Epithelial cell of esophagus (primary cell): ENCODE measurements at regions not wholly inside any gene's neighbourhood (a gene's known extent, or its start where the extent isn't known, plus 50 kb on each side); places are given as distances from the start of the nearest gene placed in this dataset.
A peak's percentile ranks its signal among the peaks of the same experiment; 100 is the strongest.
"Not testable (repeated sequence)": the region's sequence is repeated elsewhere in the genome, so short reads cannot be mapped to it uniquely, and the experiment has no call there.

ENCODE experiments used
- DNase-seq: peaks from one replicate; pipeline ENCODE4 v3.0.0; 2010; ENCODE audit warnings: low read depth
- H3K4me3 ChIP-seq: 2 replicates; pipeline ENCODE4 v1.5.1; 2011; ENCODE audit warnings: mild to moderate bottlenecking, low read length, control low read depth
- TF ChIP-seq, protein P1 (sequence below): IDR thresholded peaks from 2 replicates; pipeline ENCODE4 v1.5.1; 2011; ENCODE audit warnings: low read depth, mild to moderate bottlenecking, low read length, control low read depth, inconsistent platforms; ENCODE audit not compliant: insufficient read depth; ENCODE audit errors: missing control alignments

DNA sequence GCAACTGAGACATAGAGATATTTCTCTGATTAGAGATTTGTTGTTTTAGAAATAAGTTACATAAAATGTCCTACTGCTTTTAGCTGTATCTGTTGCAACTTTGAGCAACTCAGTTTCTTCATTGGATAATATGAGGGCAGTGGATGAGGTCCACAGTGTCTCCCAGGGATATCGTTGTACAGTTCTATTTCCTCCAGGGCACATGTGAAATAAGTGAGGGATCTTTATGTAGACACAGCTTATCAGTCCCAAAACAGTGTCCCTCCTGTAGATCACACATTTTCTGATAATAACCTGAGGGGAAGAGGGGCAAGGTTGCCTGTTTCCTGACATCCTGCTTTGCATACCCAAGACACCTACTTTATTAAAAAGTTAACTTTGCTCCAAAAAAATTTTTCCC is 1231.2 kb upstream of the ZEB2 start:
- H3K4me3 ChIP-seq, result no peak overlapping the region
- DNase-seq, result no peak
- TF ChIP-seq, protein P1, sequence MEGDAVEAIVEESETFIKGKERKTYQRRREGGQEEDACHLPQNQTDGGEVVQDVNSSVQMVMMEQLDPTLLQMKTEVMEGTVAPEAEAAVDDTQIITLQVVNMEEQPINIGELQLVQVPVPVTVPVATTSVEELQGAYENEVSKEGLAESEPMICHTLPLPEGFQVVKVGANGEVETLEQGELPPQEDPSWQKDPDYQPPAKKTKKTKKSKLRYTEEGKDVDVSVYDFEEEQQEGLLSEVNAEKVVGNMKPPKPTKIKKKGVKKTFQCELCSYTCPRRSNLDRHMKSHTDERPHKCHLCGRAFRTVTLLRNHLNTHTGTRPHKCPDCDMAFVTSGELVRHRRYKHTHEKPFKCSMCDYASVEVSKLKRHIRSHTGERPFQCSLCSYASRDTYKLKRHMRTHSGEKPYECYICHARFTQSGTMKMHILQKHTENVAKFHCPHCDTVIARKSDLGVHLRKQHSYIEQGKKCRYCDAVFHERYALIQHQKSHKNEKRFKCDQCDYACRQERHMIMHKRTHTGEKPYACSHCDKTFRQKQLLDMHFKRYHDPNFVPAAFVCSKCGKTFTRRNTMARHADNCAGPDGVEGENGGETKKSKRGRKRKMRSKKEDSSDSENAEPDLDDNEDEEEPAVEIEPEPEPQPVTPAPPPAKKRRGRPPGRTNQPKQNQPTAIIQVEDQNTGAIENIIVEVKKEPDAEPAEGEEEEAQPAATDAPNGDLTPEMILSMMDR, result no peak

DNA sequence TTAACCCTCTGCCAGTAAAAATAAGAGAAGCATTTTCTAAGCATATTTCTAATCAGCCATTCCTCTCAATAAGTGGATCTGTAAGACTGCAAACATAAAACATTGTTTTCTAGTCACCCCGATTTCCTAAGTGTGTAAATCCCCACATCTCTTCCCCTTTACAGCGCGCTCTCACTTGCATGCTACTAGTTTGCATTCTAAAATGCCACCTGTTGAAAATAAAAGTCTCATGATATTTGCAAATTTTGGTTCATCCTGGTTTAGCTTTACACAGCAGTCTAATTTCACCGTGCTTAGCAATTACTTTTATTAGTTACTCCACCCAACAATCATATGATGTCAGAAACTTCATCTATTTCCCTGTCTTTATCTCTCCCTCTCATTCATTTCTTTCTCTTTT is 1230.7 kb upstream of the ZEB2 start:
- H3K4me3 ChIP-seq, result no peak overlapping the region
- no peak for DNase-seq
- TF ChIP-seq, protein P1, result no peak

DNA sequence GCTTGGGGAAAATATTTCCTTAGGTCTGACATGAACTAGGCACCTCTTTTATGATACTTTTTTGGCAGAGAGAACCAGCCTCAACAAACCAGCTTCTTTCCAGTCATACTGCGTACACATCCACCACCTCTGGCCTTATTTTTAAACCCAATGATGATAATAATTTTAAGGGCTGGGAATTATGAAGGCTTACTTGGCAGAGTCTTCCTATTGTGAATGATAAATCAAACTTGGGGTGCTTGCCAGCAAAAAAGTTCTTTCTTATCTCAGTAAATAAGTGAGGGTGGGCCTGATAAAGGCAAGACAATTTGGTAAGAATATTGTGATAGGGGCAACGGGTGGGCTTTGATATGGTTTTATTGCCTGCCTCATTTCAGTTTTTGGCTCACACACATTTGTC is 1230.2 kb upstream of the ZEB2 start:
- H3K4me3 ChIP-seq, result no peak overlapping the region
- TF ChIP-seq, protein P1, result no peak
- no peak for DNase-seq

DNA sequence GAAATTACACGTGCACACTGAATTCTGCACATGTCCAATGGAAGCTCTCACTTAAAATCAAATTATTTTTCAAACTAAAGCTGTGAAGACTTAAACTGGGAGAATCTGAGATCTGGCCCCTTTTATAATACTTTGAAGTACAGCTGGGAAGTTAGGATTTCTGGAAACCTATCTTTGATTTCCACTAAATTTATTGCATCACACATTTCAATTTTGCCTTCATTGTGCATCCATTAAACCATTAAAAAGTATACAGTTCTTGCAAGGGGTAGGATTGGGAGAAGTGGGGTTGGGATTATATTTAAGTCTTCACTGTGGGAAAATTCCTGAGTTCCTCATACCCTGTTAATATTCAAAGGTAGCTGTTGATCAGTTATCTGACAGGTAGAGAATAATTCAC is 1229.6 kb upstream of the ZEB2 start:
- TF ChIP-seq, protein P1, result no peak
- no peak overlapping the region for H3K4me3 ChIP-seq
- DNase-seq, result no peak

DNA sequence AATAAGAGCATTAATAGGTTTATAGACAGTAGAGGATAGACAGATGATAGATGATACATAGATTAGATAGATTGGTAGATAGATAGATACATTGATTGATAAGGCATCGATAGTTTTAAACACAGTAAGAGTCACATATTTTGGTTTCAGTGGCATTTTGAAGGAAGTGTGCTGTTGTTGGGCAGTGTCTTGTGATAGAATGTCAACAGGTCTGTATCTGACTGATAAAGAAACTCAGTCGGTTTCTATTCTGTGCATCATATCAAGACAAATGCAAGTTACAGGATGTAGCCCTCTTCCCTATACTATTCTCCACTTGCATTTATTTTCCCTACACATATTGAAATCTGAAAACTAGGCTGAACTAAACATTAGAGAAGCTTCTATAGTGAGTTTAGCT is 1229.0 kb upstream of the ZEB2 start:
- DNase-seq, result no peak

DNA sequence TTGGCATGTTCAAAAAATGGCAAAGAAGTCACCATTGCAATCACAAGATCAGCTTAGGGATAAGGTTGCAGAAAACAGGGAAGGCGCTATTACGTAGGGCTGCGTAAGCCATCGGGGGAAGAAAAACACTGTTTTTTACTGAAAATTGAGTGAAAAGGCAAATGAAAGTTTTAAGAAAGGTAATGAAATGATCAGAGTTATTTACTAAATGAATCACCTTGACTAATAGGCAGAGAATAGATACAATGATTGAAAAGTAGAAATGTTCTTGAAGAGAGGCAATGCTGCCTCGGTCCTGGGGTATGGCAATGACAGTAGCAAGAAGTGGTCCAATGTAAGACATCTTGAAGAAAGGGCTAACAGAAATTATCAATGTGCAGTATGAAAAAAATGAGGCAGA is 1227.8 kb upstream of the ZEB2 start:
- DNase-seq, result no peak
- H3K4me3 ChIP-seq, result no peak overlapping the region
- TF ChIP-seq, protein P1, result no peak

More for the DNA sequence above, 1229.0 kb upstream of the ZEB2 start:
- no peak overlapping the region for H3K4me3 ChIP-seq
- TF ChIP-seq, protein P1, result no peak

DNA sequence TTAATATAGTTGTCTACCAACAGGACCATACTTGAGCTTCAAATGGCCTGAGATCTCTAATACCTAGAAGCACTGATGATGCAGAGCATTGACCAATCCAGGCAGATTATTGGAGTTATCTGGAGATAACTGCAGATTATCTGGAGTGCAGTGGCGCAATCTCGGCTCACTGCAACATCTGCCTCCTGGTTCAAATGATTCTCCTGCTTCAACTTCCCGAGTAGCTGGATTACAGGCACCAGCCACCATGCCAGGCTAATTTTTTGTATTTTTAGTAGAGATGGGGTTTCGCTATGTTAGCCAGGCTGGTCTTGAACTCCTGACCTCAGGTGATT is 1225.4 kb upstream of the ZEB2 start:
- not testable (repeated sequence) for DNase-seq, H3K4me3 ChIP-seq

DNA sequence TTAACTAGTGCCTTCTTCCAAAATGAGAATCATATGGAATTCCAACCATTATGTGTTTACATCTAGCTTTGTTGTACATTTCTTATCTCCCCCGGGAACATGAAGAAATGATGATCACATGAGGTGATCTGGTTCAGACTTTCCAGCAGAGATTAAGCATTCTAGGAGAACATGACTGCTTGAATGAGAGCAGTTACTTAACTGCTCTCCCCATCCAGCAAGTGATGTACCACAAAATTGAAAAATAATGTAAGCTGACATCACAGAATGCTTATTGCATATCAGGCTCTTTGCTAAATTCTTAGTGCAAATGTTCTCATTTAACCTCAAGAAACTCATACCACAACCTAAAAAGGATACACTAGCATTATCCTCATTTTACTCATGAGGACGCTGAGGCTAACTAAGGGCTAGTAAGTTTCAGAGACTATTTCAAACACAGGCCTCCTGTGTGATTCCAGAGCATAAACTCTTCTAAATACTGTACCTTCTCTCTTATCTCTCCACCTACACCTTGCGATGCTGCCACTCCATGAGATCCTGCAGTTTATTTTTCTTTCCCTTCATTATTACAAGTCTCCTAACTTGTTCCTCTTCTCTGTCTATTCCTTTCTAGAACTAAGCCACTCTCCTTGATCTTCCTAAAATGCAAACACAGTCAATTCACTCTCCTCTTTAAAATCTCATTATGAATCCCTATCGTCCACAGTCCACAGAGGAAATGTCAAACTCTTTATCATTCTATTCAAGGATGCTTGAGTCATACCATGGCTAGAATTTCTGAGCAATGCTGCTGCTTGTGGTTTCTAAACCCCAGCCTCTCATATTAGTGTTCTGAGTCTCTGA is 1224.8 kb upstream of the ZEB2 start:
- TF ChIP-seq, protein P1, result no peak
- DNase-seq, result peak; percentile 92
- H3K4me3 ChIP-seq, result no peak overlapping the region
